ENCODE measurements at regions not wholly inside any gene's neighbourhood (a gene's known extent, or its start where the extent isn't known, plus 50 kb on each side); places are given as distances from the start of the nearest gene placed in this dataset.

GRCh38 chr12:89101440-89101839 lies 250.9 kb downstream of the DUSP6 start:
- no peak for DNase-seq (ENCODE audit: low read depth, low spot score)

GRCh38 chr12:89098441-89099112 lies 253.7 kb downstream of the DUSP6 start:
- no peak for DNase-seq (ENCODE audit: low read depth, low spot score)

- DNase-seq (ENCODE audit: low read depth, low spot score): no peak
Measured at GRCh38 chr12:89092297-89092696, 260.0 kb downstream of the DUSP6 start.

GRCh38 chr12:89091293-89091841 lies 260.9 kb downstream of the DUSP6 start:
- no peak for DNase-seq (ENCODE audit: low read depth, low spot score)

- no peak for DNase-seq (ENCODE audit: low read depth, low spot score)
Measured at GRCh38 chr12:89089264-89089663, 263.0 kb downstream of the DUSP6 start.

GRCh38 chr12:89087876-89088275 lies 264.4 kb downstream of the DUSP6 start:
- no peak for DNase-seq (ENCODE audit: low read depth, low spot score)

GRCh38 chr12:89087149-89087825 lies 265.0 kb downstream of the DUSP6 start:
- no peak for DNase-seq (ENCODE audit: low read depth, low spot score)

- DNase-seq (ENCODE audit: low read depth, low spot score): no peak
Measured at GRCh38 chr12:89085421-89085820, 266.9 kb downstream of the DUSP6 start.

- no peak for DNase-seq (ENCODE audit: low read depth, low spot score)
Measured at GRCh38 chr12:89084751-89085150, 267.6 kb downstream of the DUSP6 start.

GRCh38 chr12:89083491-89083890 lies 268.8 kb downstream of the DUSP6 start:
- no peak for DNase-seq (ENCODE audit: low read depth, low spot score)

- no peak for DNase-seq (ENCODE audit: low read depth, low spot score)
Measured at GRCh38 chr12:89082370-89082753, 269.9 kb downstream of the DUSP6 start.

- DNase-seq (ENCODE audit: low read depth, low spot score): no peak
Measured at GRCh38 chr12:89081719-89082369, 270.5 kb downstream of the DUSP6 start.

- DNase-seq (ENCODE audit: low read depth, low spot score): no peak
Measured at GRCh38 chr12:89080793-89081465, 271.4 kb downstream of the DUSP6 start.

- DNase-seq (ENCODE audit: low read depth, low spot score): no peak
Measured at GRCh38 chr12:89075880-89076540, 276.3 kb downstream of the DUSP6 start.

GRCh38 chr12:89073659-89074058 lies 278.6 kb downstream of the DUSP6 start:
- no peak for DNase-seq (ENCODE audit: low read depth, low spot score)

- DNase-seq (ENCODE audit: low read depth, low spot score): no peak
Measured at GRCh38 chr12:89073027-89073398, 279.3 kb downstream of the DUSP6 start.

GRCh38 chr12:89072294-89073026 lies 279.8 kb downstream of the DUSP6 start:
- no peak for DNase-seq (ENCODE audit: low read depth, low spot score)

GRCh38 chr12:89070603-89071002 lies 281.7 kb downstream of the DUSP6 start:
- DNase-seq (ENCODE audit: low read depth, low spot score): no peak

GRCh38 chr12:89069431-89069830 lies 282.9 kb downstream of the DUSP6 start:
- DNase-seq (ENCODE audit: low read depth, low spot score): no peak

- DNase-seq (ENCODE audit: low read depth, low spot score): no peak
Measured at GRCh38 chr12:89067421-89068187, 284.7 kb downstream of the DUSP6 start.

Measured in activated naive CD8-positive, alpha-beta T cell treated with anti-CD3 and anti-CD28 coated beads, Interleukin-2, amount 50 U/mL, for 16 hours (primary cell).